H1 (cell line): ENCODE measurements at regions not wholly inside any gene's neighbourhood (a gene's known extent, or its start where the extent isn't known, plus 50 kb on each side); places are given as distances from the start of the nearest gene placed in this dataset.

Experiments used
- CTCF ChIA-PET: fragments of 300-600 bp; sonication (Branson Sonifier 250); formaldehyde crosslinking; loops from one replicate; lab custom pipeline; 2021; ENCODE audit not compliant: partially characterized antibody; lab: Charles Lee
- POLR2A ChIA-PET: fragments of 300-600 bp; sonication (Branson Sonifier 250); formaldehyde crosslinking; loops from one replicate; lab custom pipeline; 2021; ENCODE audit warnings: inconsistent platforms; ENCODE audit not compliant: partially characterized antibody; lab: Charles Lee
- DNase-seq, 2 experiments: peaks; one replicate each; pipeline versions ENCODE4 v3.0.0 to v3.0.0-alpha.2; 2010 to 2022; ENCODE audit warnings: low spot score in 2 of 2, low read depth in 1 of 2, mixed read lengths in 1 of 2
- FAIRE-seq: peaks from 2 replicates; lab custom pipeline; 2011; peaks lifted over from hg19 to GRCh38; lab: Jason Lieb, UNC
- H2AFZ ChIP-seq: 2 replicates; pipeline ENCODE4 v1.8.1; 2012; ENCODE audit warnings: low read length, inconsistent platforms
- H2AK5ac ChIP-seq: 2 replicates; pipeline ENCODE4 v1.6.1; 2013; ENCODE audit warnings: low read depth, low read length
- H2BK120ac ChIP-seq: replicated peaks from 2 replicates; pipeline ENCODE3; 2013; ENCODE audit warnings: low read depth, low read length, inconsistent platforms
- H2BK12ac ChIP-seq: 2 replicates; pipeline ENCODE4 v1.6.1; 2013; ENCODE audit warnings: low read depth, low read length
- H2BK15ac ChIP-seq: 2 replicates; pipeline ENCODE4 v1.6.1; 2013; ENCODE audit warnings: low read length
- H2BK20ac ChIP-seq: 2 replicates; pipeline ENCODE4 v1.6.1; 2013; ENCODE audit warnings: low read length
- H2BK5ac ChIP-seq: 2 replicates; pipeline ENCODE4 v1.6.1; 2013; ENCODE audit warnings: low read depth, low read length
- H3K14ac ChIP-seq: 2 replicates; pipeline ENCODE4 v1.6.1; 2013; ENCODE audit warnings: inconsistent platforms; ENCODE audit not compliant: insufficient read length
- H3K18ac ChIP-seq: 2 replicates; pipeline ENCODE4 v1.6.1; 2013; ENCODE audit warnings: low read length; ENCODE audit errors: extremely low read depth
- H3K23ac ChIP-seq: 2 replicates; pipeline ENCODE4 v1.6.1; 2013; ENCODE audit warnings: inconsistent platforms; ENCODE audit not compliant: insufficient read length
- H3K23me2 ChIP-seq: 2 replicates; pipeline ENCODE4 v1.6.1; 2013; ENCODE audit warnings: low read depth, low read length
- H3K27ac ChIP-seq: 2 replicates; pipeline ENCODE4 v1.6.1; 2011; ENCODE audit warnings: low read depth, low read length, inconsistent platforms
- H3K27me3 ChIP-seq, 4 experiments: replicated peaks in 1 of 4; 1 replicate in 1 of 4; 2 replicates in 3 of 4; pipeline versions ENCODE4 v1.6.1 to v1.8.1; 2011 to 2013; ENCODE audit warnings: low read length in 3 of 4, mild to moderate bottlenecking in 3 of 4, inconsistent platforms in 2 of 4, mixed read lengths in 2 of 4, moderate library complexity in 1 of 4; ENCODE audit not compliant: control insufficient read depth in 3 of 4, insufficient read depth in 3 of 4; ENCODE audit errors: extremely low read depth in 1 of 4
- H3K36me3 ChIP-seq, 4 experiments: 2 replicates each; pipeline versions ENCODE4 v1.6.1 to v1.8.1; 2011 to 2013; ENCODE audit warnings: mild to moderate bottlenecking in 4 of 4, low read length in 3 of 4, moderate library complexity in 2 of 4, control low read depth in 1 of 4, inconsistent platforms in 1 of 4; ENCODE audit not compliant: insufficient read depth in 4 of 4, control insufficient read depth in 2 of 4
- H3K4ac ChIP-seq: replicated peaks from 2 replicates; pipeline ENCODE3; 2013; ENCODE audit warnings: low read length, low read depth, mixed read lengths, inconsistent platforms; ENCODE audit not compliant: insufficient read length
- H3K4me1 ChIP-seq, 4 experiments: replicated peaks in 1 of 4; 1 replicate in 1 of 4; 2 replicates in 3 of 4; pipeline versions ENCODE4 v1.6.1 to v1.8.1; 2011 to 2013; ENCODE audit warnings: low read length in 3 of 4, inconsistent platforms in 2 of 4, mixed read lengths in 1 of 4; ENCODE audit not compliant: insufficient read depth in 4 of 4, control insufficient read depth in 3 of 4
- H3K4me2 ChIP-seq, 2 experiments: 2 replicates each; pipeline versions ENCODE4 v1.6.1 to v1.8.1; 2011 to 2013; ENCODE audit warnings: low read depth in 2 of 2, low read length in 2 of 2, control low read depth in 1 of 2, inconsistent platforms in 1 of 2, mild to moderate bottlenecking in 1 of 2; ENCODE audit not compliant: insufficient read depth in 1 of 2
- H3K4me3 ChIP-seq, 4 experiments: fragments of 200-600, 300-600 bp in 1 of 4; sonication (generic), shearing (Covaris generic), sonication (Bioruptor Twin) in 1 of 4; 2 replicates each; pipeline versions ENCODE4 v1.5.1 to v1.8.1; 2011 to 2016; ENCODE audit warnings: low read length in 4 of 4, low read depth in 3 of 4, control low read depth in 2 of 4, inconsistent platforms in 2 of 4, mild to moderate bottlenecking in 2 of 4, mixed read lengths in 1 of 4, moderate library complexity in 1 of 4; ENCODE audit not compliant: insufficient read depth in 2 of 4; ENCODE audit errors: extremely low read depth in 1 of 4
- H3K56ac ChIP-seq: replicated peaks from 2 replicates; pipeline ENCODE3; 2013; ENCODE audit warnings: low read depth, mild to moderate bottlenecking, mixed read lengths, low read length, inconsistent platforms; ENCODE audit not compliant: insufficient read length
- H3K79me1 ChIP-seq: 2 replicates; pipeline ENCODE4 v1.6.1; 2013; ENCODE audit warnings: low read depth, low read length, control low read depth
- H3K79me2 ChIP-seq, 2 experiments: 2 replicates each; pipeline versions ENCODE4 v1.6.1 to v1.8.1; 2012 to 2013; ENCODE audit warnings: low read length in 2 of 2, mild to moderate bottlenecking in 2 of 2, inconsistent platforms in 1 of 2; ENCODE audit not compliant: insufficient read depth in 2 of 2, control insufficient read depth in 1 of 2
- H3K9ac ChIP-seq, 4 experiments: replicated peaks in 1 of 4; 1 replicate in 1 of 4; 2 replicates in 3 of 4; pipeline versions ENCODE4 v1.6.1 to v1.8.1; 2011 to 2013; ENCODE audit warnings: low read depth in 3 of 4, low read length in 3 of 4, control low read depth in 2 of 4, mild to moderate bottlenecking in 2 of 4, moderate library complexity in 2 of 4, inconsistent platforms in 1 of 4; ENCODE audit errors: extremely low read depth in 1 of 4
- H3K9me3 ChIP-seq, 2 experiments: 2 replicates each; pipeline versions ENCODE4 v1.6.1 to v1.8.1; 2012 to 2013; ENCODE audit warnings: mild to moderate bottlenecking in 2 of 2, moderate library complexity in 2 of 2, control low read depth in 1 of 2, inconsistent platforms in 1 of 2, low read depth in 1 of 2, low read length in 1 of 2, mixed read lengths in 1 of 2; ENCODE audit not compliant: insufficient read depth in 2 of 2
- H4K20me1 ChIP-seq, 2 experiments: replicated peaks in 1 of 2; 2 replicates each; pipeline versions ENCODE3 to v1.8.1; 2011 to 2013; ENCODE audit warnings: inconsistent platforms in 2 of 2, low read length in 2 of 2, mild to moderate bottlenecking in 1 of 2; ENCODE audit not compliant: insufficient read depth in 2 of 2, control insufficient read depth in 1 of 2
- H4K5ac ChIP-seq: 2 replicates; pipeline ENCODE4 v1.6.1; 2013; ENCODE audit warnings: low read length, low read depth, mixed read lengths, inconsistent platforms; ENCODE audit not compliant: insufficient read length
- H4K8ac ChIP-seq: 2 replicates; pipeline ENCODE4 v1.8.0; 2013; ENCODE audit warnings: mild to moderate bottlenecking, moderate library complexity, low read length, inconsistent platforms; ENCODE audit not compliant: insufficient read depth; ENCODE audit errors: extremely low read depth
- H4K91ac ChIP-seq: replicated peaks from 2 replicates; pipeline ENCODE3; 2013; ENCODE audit warnings: low read length, mixed read lengths, inconsistent platforms; ENCODE audit not compliant: insufficient read length
- SIN3A ChIP-seq, 2 experiments: IDR thresholded peaks in 1 of 2; conservative IDR thresholded peaks in 1 of 2; 2 replicates each; pipeline ENCODE4 v1.6.1; 2011 to 2012; ENCODE audit warnings: low read length in 2 of 2, improper control_type of control experiment in 1 of 2, low read depth in 1 of 2, mild to moderate bottlenecking in 1 of 2
- WGBS, 2 experiments: shearing (Covaris generic) in 1 of 2; methylation state at CpG; one replicate each; pipeline versions ENCODE4 v1.1.6 to v1.1.7; 2013 to 2015; ENCODE audit warnings: low lambda C conversion rate in 2 of 2, mixed read lengths in 2 of 2, inconsistent platforms in 1 of 2, low coverage in 1 of 2, missing lambda C conversion rate in 1 of 2; ENCODE audit not compliant: insufficient replicate concordance in 2 of 2, insufficient coverage in 1 of 2, insufficient read length in 1 of 2; ENCODE audit errors: extremely low coverage in 1 of 2, missing lambda C conversion rate in 1 of 2; 5-methylcytosine and 5-hydroxymethylcytosine counted together

- peaks cover 3% of the 10 kb centered on the region; the same call in 1 of the 2 replicates for H3K23me2 ChIP-seq
- H2BK15ac ChIP-seq, result peak overlapping the region; percentile 48; the same call in 1 of the 2 replicates
- H3K27ac ChIP-seq, result no peak overlapping the region
- 90% methylated on average over 8 of the region's 8 CpGs; no CpG with 5 or more reads in 1 of the 2 experiments for WGBS, 2 experiments
- no peak overlapping the region for H3K9ac ChIP-seq
- ChIA-PET POLR2A (interaction anchor here (0.6 to 1.3 kb wide), 2 partner anchors 28 to 32 kb away, joined by 3 read pairs; no protein-coding TSS in a partner anchor), CTCF (no interaction called here)
- H3K23ac ChIP-seq, result no peak overlapping the region
- H3K27me3 ChIP-seq, result no peaks in the 10 kb centered on the region; a peak in 1 of 7 replicates
- H3K9me3 ChIP-seq, result no peaks in the 10 kb centered on the region
- no peaks in the 10 kb centered on the region for H3K79me2 ChIP-seq
- H2BK5ac ChIP-seq, result peak overlapping the region; percentile 92; the same call in 1 of the 2 replicates
- H3K4me3 ChIP-seq, result no peak overlapping the region
- FAIRE-seq, result no peak
- H4K5ac ChIP-seq, result peak overlapping the region; percentile 48
- no peak overlapping the region for H4K8ac ChIP-seq
- no peaks in the 10 kb centered on the region for H4K20me1 ChIP-seq
- peak overlapping the region; percentile 83 for H2BK20ac ChIP-seq
- H3K4me2 ChIP-seq, result no peak overlapping the region
- H3K4me1 ChIP-seq, result peaks cover 10 to 32% (median 20%) of the 10 kb centered on the region in 4 experiments
- H2AFZ ChIP-seq, result no peak overlapping the region
- H3K14ac ChIP-seq, result no peak overlapping the region
- no peak for DNase-seq
- H4K91ac ChIP-seq, result peak overlapping the region; percentile 97
- no peak for TF ChIP-seq SIN3A (conservative IDR thresholded peaks at IDR 0.05 in 1 of 2, IDR thresholded peaks at IDR 0.05 in 1 of 2; ENCODE audit: low read depth in 1 of 2, low read length in 2 of 2)
- H2BK12ac ChIP-seq, result peak overlapping the region; percentile 91; the same call in 1 of the 2 replicates
- peak overlapping the region; percentile 89 for H2BK120ac ChIP-seq
- H3K18ac ChIP-seq, result peak overlapping the region; percentile 80; the same call in 1 of the 2 replicates
- no peak overlapping the region; the same call in 1 of the 2 replicates for H2AK5ac ChIP-seq
- no peaks in the 10 kb centered on the region for H3K79me1 ChIP-seq
- no peaks in the 10 kb centered on the region for H3K36me3 ChIP-seq
- no peak overlapping the region for H3K4ac ChIP-seq
- H3K56ac ChIP-seq, result no peak overlapping the region
These were observed 149.3 kb downstream of the TTLL2 start for GRCh38 chr6:167474171-167474570.
